HG03432 (cell line): ENCODE measurements at regions not wholly inside any gene's neighbourhood (a gene's known extent, or its start where the extent isn't known, plus 50 kb on each side); places are given as distances from the start of the nearest gene placed in this dataset.

ENCODE experiments used
- ATAC-seq: cut with Tn5 transposase; IDR thresholded peaks from one replicate; pipeline ENCODE4 v1.9.1; 2021; ENCODE audit warnings: mild to moderate bottlenecking, moderate library complexity; ENCODE audit not compliant: unreplicated experiment

- peak; percentile 47 for ATAC-seq
Measured at GRCh38 chr3:5426094-5426883, 238.8 kb downstream of the EDEM1 start.

GRCh38 chr3:5427021-5427420 is 239.5 kb downstream of the EDEM1 start:
- ATAC-seq, result no peak

GRCh38 chr3:5427938-5428337 is 240.4 kb downstream of the EDEM1 start:
- ATAC-seq, result no peak

GRCh38 chr3:5428607-5429516 is 241.4 kb downstream of the EDEM1 start:
- ATAC-seq, result peak; percentile 89

GRCh38 chr3:5429517-5429890 is 242.0 kb downstream of the EDEM1 start:
- no peak for ATAC-seq

GRCh38 chr3:5430701-5431100 is 243.2 kb downstream of the EDEM1 start:
- ATAC-seq, result no peak

GRCh38 chr3:5431146-5431545 is 243.6 kb downstream of the EDEM1 start:
- no peak for ATAC-seq

- ATAC-seq, result no peak
Measured at GRCh38 chr3:5431811-5432378, 244.4 kb downstream of the EDEM1 start.

GRCh38 chr3:5437296-5437782 is 249.8 kb downstream of the EDEM1 start:
- ATAC-seq, result no peak

GRCh38 chr3:5437783-5438323 is 250.3 kb downstream of the EDEM1 start:
- ATAC-seq, result no peak

- no peak for ATAC-seq
Measured at GRCh38 chr3:5441401-5441800, 253.9 kb downstream of the EDEM1 start.

GRCh38 chr3:5442106-5442785 is 254.7 kb downstream of the EDEM1 start:
- ATAC-seq, result no peak

- ATAC-seq, result no peak
Measured at GRCh38 chr3:5442786-5443138, 255.3 kb downstream of the EDEM1 start.

GRCh38 chr3:5444253-5444652 is 256.7 kb downstream of the EDEM1 start:
- ATAC-seq, result no peak

GRCh38 chr3:5445676-5446201 is 258.2 kb downstream of the EDEM1 start:
- ATAC-seq, result no peak

GRCh38 chr3:5448246-5448645 is 260.7 kb downstream of the EDEM1 start:
- ATAC-seq, result no peak

GRCh38 chr3:5448816-5449215 is 261.3 kb downstream of the EDEM1 start:
- ATAC-seq, result no peak

GRCh38 chr3:5456199-5456598 is 268.7 kb downstream of the EDEM1 start:
- peak; percentile 77 for ATAC-seq

- no peak for ATAC-seq
Measured at GRCh38 chr3:5458526-5458925, 271.0 kb downstream of the EDEM1 start.

GRCh38 chr3:5462086-5462485 is 274.6 kb downstream of the EDEM1 start:
- ATAC-seq, result no peak
